Nephron (organoid): ENCODE measurements at regions not wholly inside any gene's neighbourhood (a gene's known extent, or its start where the extent isn't known, plus 50 kb on each side); places are given as distances from the start of the nearest gene placed in this dataset.

Source experiments
- H3K27ac Mint-ChIP-seq, 3 experiments: 2 replicates each; pipeline ENCODE4 v1.8.0; 2020; ENCODE audit warnings: mixed read lengths in 3 of 3, mild to moderate bottlenecking in 2 of 3, moderate library complexity in 1 of 3
- H3K27me3 Mint-ChIP-seq: 2 replicates; pipeline ENCODE4 v1.8.0; 2021; ENCODE audit warnings: low read depth, mild to moderate bottlenecking, moderate library complexity, mixed read lengths
- H3K36me3 Mint-ChIP-seq: 2 replicates; pipeline ENCODE4 v1.8.0; 2020; ENCODE audit warnings: low read depth, mixed read lengths
- H3K4me1 Mint-ChIP-seq: 2 replicates; pipeline ENCODE4 v1.8.0; 2020; ENCODE audit warnings: mixed read lengths
- H3K4me3 Mint-ChIP-seq, 3 experiments: 2 replicates each; pipeline ENCODE4 v1.8.0; 2020; ENCODE audit warnings: mild to moderate bottlenecking in 3 of 3, mixed read lengths in 3 of 3, moderate library complexity in 2 of 3
- H3K9me3 Mint-ChIP-seq: 2 replicates; pipeline ENCODE4 v1.8.0; 2020; ENCODE audit warnings: mixed read lengths
- CTCF ChIP-seq, 3 experiments: fragments of 200-600 bp; sonication (generic); IDR thresholded peaks; one replicate each; pipeline ENCODE4 v1.5.0; 2021; ENCODE audit warnings: antibody characterized with exemption in 3 of 3; ENCODE audit not compliant: unreplicated experiment in 3 of 3

GRCh38 chr12:46609273-46609623, 216.5 kb downstream of the SLC38A4 start:
- Mint-ChIP-seq H3K27me3 (no peaks in the 10 kb centered on the region), H3K4me3 (no peak overlapping the region), H3K9me3 (no peaks in the 10 kb centered on the region), H3K27ac (peak overlapping the region in 2 of 3 experiments; percentile 49 to 85), H3K36me3 (no peaks in the 10 kb centered on the region), H3K4me1 (peaks cover 13% of the 10 kb centered on the region)
- no peak for TF ChIP-seq CTCF (IDR thresholded peaks at IDR 0.05; ENCODE audit: unreplicated experiment in 3 of 3)

- Mint-ChIP-seq H3K9me3 (no peaks in the 10 kb centered on the region), H3K4me3 (no peak overlapping the region), H3K36me3 (no peaks in the 10 kb centered on the region), H3K27me3 (no peaks in the 10 kb centered on the region), H3K27ac (peak overlapping the region in 2 of 3 experiments; percentile 49 to 85), H3K4me1 (peaks cover 13% of the 10 kb centered on the region)
- no peak for TF ChIP-seq CTCF (IDR thresholded peaks at IDR 0.05; ENCODE audit: unreplicated experiment in 3 of 3)
Measured at GRCh38 chr12:46608431-46609272, 217.1 kb downstream of the SLC38A4 start.

- no peak for TF ChIP-seq CTCF (IDR thresholded peaks at IDR 0.05; ENCODE audit: unreplicated experiment in 3 of 3)
- Mint-ChIP-seq H3K27me3 (no peaks in the 10 kb centered on the region), H3K27ac (no peak overlapping the region), H3K9me3 (peaks cover 14% of the 10 kb centered on the region), H3K4me3 (no peak overlapping the region), H3K36me3 (no peaks in the 10 kb centered on the region), H3K4me1 (peaks cover 13% of the 10 kb centered on the region)
Measured at GRCh38 chr12:46604684-46605083, 221.1 kb downstream of the SLC38A4 start.

GRCh38 chr12:46603776-46604456, 221.9 kb downstream of the SLC38A4 start:
- Mint-ChIP-seq H3K4me3 (no peak overlapping the region), H3K27ac (no peak overlapping the region), H3K9me3 (peaks cover 19% of the 10 kb centered on the region), H3K36me3 (no peaks in the 10 kb centered on the region), H3K27me3 (no peaks in the 10 kb centered on the region), H3K4me1 (peaks cover 8% of the 10 kb centered on the region)
- no peak for TF ChIP-seq CTCF (IDR thresholded peaks at IDR 0.05; ENCODE audit: unreplicated experiment in 3 of 3)

GRCh38 chr12:46602474-46602873, 223.3 kb downstream of the SLC38A4 start:
- H3K4me1 Mint-ChIP-seq, result no peaks in the 10 kb centered on the region
- no peak overlapping the region for H3K27ac Mint-ChIP-seq
- no peak overlapping the region for H3K4me3 Mint-ChIP-seq
- H3K27me3 Mint-ChIP-seq, result no peaks in the 10 kb centered on the region
- H3K36me3 Mint-ChIP-seq, result no peaks in the 10 kb centered on the region
- peaks cover 29% of the 10 kb centered on the region for H3K9me3 Mint-ChIP-seq
- TF ChIP-seq CTCF (IDR thresholded peaks at IDR 0.05; ENCODE audit: unreplicated experiment in 3 of 3), result no peak
